ENCODE measurements at regions not wholly inside any gene's neighbourhood (a gene's known extent, or its start where the extent isn't known, plus 50 kb on each side); places are given as distances from the start of the nearest gene placed in this dataset.
"Not testable (repeated sequence)": the region's sequence is repeated elsewhere in the genome, so short reads cannot be mapped to it uniquely, and the experiment has no call there.

- ATAC-seq (ENCODE audit: low FRiP score) = no peak
- TF ChIP-seq CTCF (IDR thresholded peaks at IDR 0.05) = no peak
- DNase-seq (ENCODE audit: low spot score) = no peak
Observed at GRCh38 chr7:45292481-45292880, 134.9 kb downstream of the RAMP3 start.

GRCh38 chr7:45293295-45293942 lies 135.8 kb downstream of the RAMP3 start:
- DNase-seq (ENCODE audit: low spot score) (no peak), ATAC-seq (ENCODE audit: low FRiP score) (no peak)
- no peak for TF ChIP-seq CTCF (IDR thresholded peaks at IDR 0.05)

- DNase-seq (ENCODE audit: low spot score) = no peak
- no peak for TF ChIP-seq CTCF (IDR thresholded peaks at IDR 0.05)
- ATAC-seq (ENCODE audit: low FRiP score) = no peak
Observed at GRCh38 chr7:45294559-45294958, 137.0 kb downstream of the RAMP3 start.

- DNase-seq (ENCODE audit: low spot score) (no peak), ATAC-seq (ENCODE audit: low FRiP score) (no peak)
- no peak for TF ChIP-seq CTCF (IDR thresholded peaks at IDR 0.05)
Observed at GRCh38 chr7:45295222-45295621, 137.6 kb downstream of the RAMP3 start.

GRCh38 chr7:45296748-45297147 lies 139.2 kb downstream of the RAMP3 start:
- DNase-seq (ENCODE audit: low spot score) = no peak
- no peak for ATAC-seq (ENCODE audit: low FRiP score)
- no peak for TF ChIP-seq CTCF (IDR thresholded peaks at IDR 0.05)

- ATAC-seq (ENCODE audit: low FRiP score) = no peak
- TF ChIP-seq CTCF (IDR thresholded peaks at IDR 0.05) = no peak
- DNase-seq (ENCODE audit: low spot score) = no peak
Observed at GRCh38 chr7:45306752-45307305, 149.2 kb downstream of the RAMP3 start.

- DNase-seq (ENCODE audit: low spot score) = no peak
- no peak for TF ChIP-seq CTCF (IDR thresholded peaks at IDR 0.05)
- no peak for ATAC-seq (ENCODE audit: low FRiP score)
Observed at GRCh38 chr7:45311597-45311996, 154.0 kb downstream of the RAMP3 start.

GRCh38 chr7:45315512-45315911 lies 157.9 kb downstream of the RAMP3 start:
- DNase-seq (ENCODE audit: low spot score); ATAC-seq (ENCODE audit: low FRiP score): not testable (repeated sequence)
